Ishikawa (cell line): ENCODE measurements at regions not wholly inside any gene's neighbourhood (a gene's known extent, or its start where the extent isn't known, plus 50 kb on each side); places are given as distances from the start of the nearest gene placed in this dataset.

Experiments
- CEBPB ChIP-seq: IDR thresholded peaks from 2 replicates; pipeline ENCODE4 v1.6.1; 2012
- CREB1 ChIP-seq: IDR thresholded peaks from 2 replicates; pipeline ENCODE4 v1.6.1; 2012; ENCODE audit warnings: low read depth
- EGR1 ChIP-seq: IDR thresholded peaks from 2 replicates; pipeline ENCODE4 v1.6.1; 2012
- EP300 ChIP-seq: IDR thresholded peaks from 2 replicates; pipeline ENCODE4 v1.6.1; 2012; ENCODE audit warnings: borderline replicate concordance
- FOXM1 ChIP-seq: IDR thresholded peaks from 2 replicates; pipeline ENCODE4 v1.6.1; 2012; ENCODE audit warnings: low read depth, borderline replicate concordance
- MAX ChIP-seq: IDR thresholded peaks from 2 replicates; pipeline ENCODE4 v1.6.1; 2012
- NFIC ChIP-seq: IDR thresholded peaks from 2 replicates; pipeline ENCODE4 v1.6.1; 2012
- RAD21 ChIP-seq: IDR thresholded peaks from 2 replicates; pipeline ENCODE4 v1.6.1; 2012; ENCODE audit warnings: low read depth
- REST ChIP-seq: IDR thresholded peaks from 2 replicates; pipeline ENCODE4 v1.6.1; 2012; ENCODE audit warnings: low read depth, mild to moderate bottlenecking
- TAF1 ChIP-seq: IDR thresholded peaks from 2 replicates; pipeline ENCODE4 v1.6.1; 2012; ENCODE audit warnings: low read depth, mild to moderate bottlenecking
- TCF12 ChIP-seq: IDR thresholded peaks from 2 replicates; pipeline ENCODE4 v1.6.1; 2012; ENCODE audit warnings: low read depth
- TEAD4 ChIP-seq: IDR thresholded peaks from 2 replicates; pipeline ENCODE4 v1.6.1; 2012
- YY1 ChIP-seq: IDR thresholded peaks from 2 replicates; pipeline ENCODE4 v1.6.1; 2012; ENCODE audit warnings: low read depth
- ZBTB7A ChIP-seq: IDR thresholded peaks from 2 replicates; pipeline ENCODE4 v1.6.1; 2012; ENCODE audit warnings: low read depth
- TF ChIP-seq, protein P1 (sequence below): IDR thresholded peaks from 2 replicates; pipeline ENCODE4 v1.6.1; 2012

- TF ChIP-seq RAD21 (no peak), TAF1 (no peak), TCF12 (no peak), EGR1 (no peak), CREB1 (no peak), YY1 (no peak), EP300 (no peak), FOXM1 (no peak), REST (no peak), ZBTB7A (no peak), MAX (no peak), TEAD4 (no peak), CEBPB (no peak), NFIC (no peak)
- TF ChIP-seq, protein P1, sequence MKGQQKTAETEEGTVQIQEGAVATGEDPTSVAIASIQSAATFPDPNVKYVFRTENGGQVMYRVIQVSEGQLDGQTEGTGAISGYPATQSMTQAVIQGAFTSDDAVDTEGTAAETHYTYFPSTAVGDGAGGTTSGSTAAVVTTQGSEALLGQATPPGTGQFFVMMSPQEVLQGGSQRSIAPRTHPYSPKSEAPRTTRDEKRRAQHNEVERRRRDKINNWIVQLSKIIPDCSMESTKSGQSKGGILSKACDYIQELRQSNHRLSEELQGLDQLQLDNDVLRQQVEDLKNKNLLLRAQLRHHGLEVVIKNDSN = no peak
Measured at GRCh38 chr1:2925291-2925690, 96.0 kb upstream of the ACTRT2 start.

DNA sequence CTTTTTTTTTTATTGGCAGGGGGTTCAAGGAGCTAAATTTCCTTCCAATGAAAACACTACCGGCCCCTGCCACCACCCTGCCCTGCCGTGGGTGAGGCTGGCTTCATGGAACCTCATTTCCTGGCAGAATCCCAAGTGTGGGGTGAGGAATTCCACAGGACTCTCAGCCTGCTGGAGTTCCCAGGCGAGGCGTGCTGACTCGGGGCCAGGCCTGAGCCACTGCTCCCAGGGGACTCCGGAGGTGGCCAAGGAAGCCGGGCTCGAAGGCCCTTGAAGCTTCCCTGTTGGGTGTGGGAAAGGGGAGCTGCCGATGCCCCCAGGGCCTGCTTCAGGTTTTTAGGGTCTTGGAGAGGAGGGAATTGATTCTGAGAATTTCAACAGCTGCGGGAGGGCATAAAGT lies 95.3 kb upstream of the ACTRT2 start:
- TF ChIP-seq TCF12 (no peak), EGR1 (no peak), NFIC (no peak), TEAD4 (no peak), REST (no peak), ZBTB7A (no peak), CEBPB (no peak)
- TF ChIP-seq, protein P1 = no peak

DNA sequence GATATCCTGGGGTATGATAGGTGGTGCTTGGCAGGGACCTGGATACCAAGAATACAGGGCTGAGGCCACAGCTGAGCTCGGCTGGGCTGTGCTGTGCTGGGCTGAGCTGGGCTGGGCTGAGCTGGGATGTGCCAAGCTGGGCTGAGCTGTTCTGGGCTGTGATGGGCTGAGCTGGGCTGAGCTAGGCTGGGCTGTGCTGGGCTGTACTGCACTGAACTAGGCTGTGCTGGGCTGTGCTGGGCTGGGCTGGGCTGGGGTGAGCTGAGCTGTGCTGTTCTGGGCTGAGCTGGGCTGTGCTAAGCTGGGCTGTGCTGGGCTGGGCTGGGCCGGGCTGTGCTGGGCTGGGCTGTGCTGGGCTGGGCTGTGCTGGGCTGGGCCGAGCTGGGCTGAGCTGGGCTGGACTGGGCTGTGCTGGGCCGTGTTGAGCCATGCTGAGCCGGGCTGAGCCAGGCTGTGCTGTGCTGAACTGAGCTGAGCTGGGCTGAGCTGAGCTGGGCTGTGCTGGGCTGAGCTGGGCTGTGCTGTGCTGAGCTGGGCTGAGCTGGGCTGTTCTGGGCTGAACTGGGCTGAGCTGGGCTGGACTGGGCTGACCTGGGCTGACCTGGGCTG lies 94.7 kb upstream of the ACTRT2 start:
- no peak for TF ChIP-seq TEAD4
- no peak for TF ChIP-seq TCF12
- no peak for TF ChIP-seq YY1
- no peak for TF ChIP-seq CREB1
- TF ChIP-seq, protein P1 = no peak
- TF ChIP-seq ZBTB7A = no peak
- TF ChIP-seq EGR1 = no peak
- TF ChIP-seq TAF1 = no peak
- no peak for TF ChIP-seq REST

GRCh38 chr1:2927393-2928360 lies 93.6 kb upstream of the ACTRT2 start:
- no peak for TF ChIP-seq CREB1
- no peak for TF ChIP-seq RAD21
- no peak for TF ChIP-seq CEBPB
- no peak for TF ChIP-seq REST
- no peak for TF ChIP-seq TEAD4
- TF ChIP-seq MAX = no peak
